ENCODE measurements at regions not wholly inside any gene's neighbourhood (a gene's known extent, or its start where the extent isn't known, plus 50 kb on each side); places are given as distances from the start of the nearest gene placed in this dataset.

GRCh38 chr22:48091060-48091650, 1328.7 kb downstream of the TBC1D22A start:
- DNase-seq = no peak

- no peak for DNase-seq
Measured at GRCh38 chr22:48090332-48090672, 1327.9 kb downstream of the TBC1D22A start.

GRCh38 chr22:48089601-48090331, 1327.3 kb downstream of the TBC1D22A start:
- DNase-seq = no peak

- no peak for DNase-seq
Measured at GRCh38 chr22:48088926-48089536, 1326.6 kb downstream of the TBC1D22A start.

GRCh38 chr22:48088251-48088650, 1325.8 kb downstream of the TBC1D22A start:
- DNase-seq = no peak

GRCh38 chr22:48085901-48086645, 1323.6 kb downstream of the TBC1D22A start:
- no peak for DNase-seq

- DNase-seq = no peak
Measured at GRCh38 chr22:48084729-48085050, 1322.2 kb downstream of the TBC1D22A start.

- no peak for DNase-seq
Measured at GRCh38 chr22:48084041-48084728, 1321.7 kb downstream of the TBC1D22A start.

GRCh38 chr22:48083502-48083901, 1321.1 kb downstream of the TBC1D22A start:
- no peak for DNase-seq

GRCh38 chr22:48082284-48082683, 1319.8 kb downstream of the TBC1D22A start:
- no peak for DNase-seq

- DNase-seq = no peak
Measured at GRCh38 chr22:48081281-48081680, 1318.8 kb downstream of the TBC1D22A start.

GRCh38 chr22:48080316-48081165, 1318.1 kb downstream of the TBC1D22A start:
- no peak for DNase-seq

GRCh38 chr22:48079505-48080290, 1317.2 kb downstream of the TBC1D22A start:
- DNase-seq = no peak

- DNase-seq = no peak
Measured at GRCh38 chr22:48078825-48079224, 1316.4 kb downstream of the TBC1D22A start.

GRCh38 chr22:48077699-48078098, 1315.2 kb downstream of the TBC1D22A start:
- no peak for DNase-seq

GRCh38 chr22:48076008-48076407, 1313.6 kb downstream of the TBC1D22A start:
- no peak for DNase-seq

- DNase-seq = no peak
Measured at GRCh38 chr22:48075604-48076003, 1313.2 kb downstream of the TBC1D22A start.

GRCh38 chr22:48072777-48073176, 1310.3 kb downstream of the TBC1D22A start:
- no peak for DNase-seq

GRCh38 chr22:48071828-48072227, 1309.4 kb downstream of the TBC1D22A start:
- no peak for DNase-seq

GRCh38 chr22:48071305-48071704, 1308.9 kb downstream of the TBC1D22A start:
- DNase-seq = no peak

GRCh38 chr22:48070760-48071159, 1308.3 kb downstream of the TBC1D22A start:
- no peak for DNase-seq

All from stimulated activated CD4-positive, alpha-beta T cell treated with anti-CD3 and anti-CD28 coated beads, Interleukin-4, amount 100 ng/mL, for 24 hours (primary cell).